H1 (cell line): ENCODE measurements at regions not wholly inside any gene's neighbourhood (a gene's known extent, or its start where the extent isn't known, plus 50 kb on each side); places are given as distances from the start of the nearest gene placed in this dataset.

Source experiments
- RXRA ChIP-seq: IDR thresholded peaks from 2 replicates; pipeline ENCODE4 v1.6.1; 2011; ENCODE audit warnings: low read depth, mild to moderate bottlenecking, low read length, moderate library complexity; ENCODE audit not compliant: insufficient read depth
- TCF12 ChIP-seq: IDR thresholded peaks from 2 replicates; pipeline ENCODE4 v1.6.1; 2011; ENCODE audit warnings: low read depth, mild to moderate bottlenecking, low read length
- TF ChIP-seq, protein P1 (sequence below): fragments of 300-600 bp; sonication (generic); IDR thresholded peaks from 2 replicates; pipeline ENCODE4 v1.7.1; 2012; ENCODE audit warnings: low read length, moderate library complexity, mild to moderate bottlenecking, inconsistent platforms; ENCODE audit not compliant: insufficient replicate concordance

GRCh38 chr9:82192211-82192610, 203.6 kb downstream of the SPATA31D1 start (continued):
- TF ChIP-seq, protein P1, sequence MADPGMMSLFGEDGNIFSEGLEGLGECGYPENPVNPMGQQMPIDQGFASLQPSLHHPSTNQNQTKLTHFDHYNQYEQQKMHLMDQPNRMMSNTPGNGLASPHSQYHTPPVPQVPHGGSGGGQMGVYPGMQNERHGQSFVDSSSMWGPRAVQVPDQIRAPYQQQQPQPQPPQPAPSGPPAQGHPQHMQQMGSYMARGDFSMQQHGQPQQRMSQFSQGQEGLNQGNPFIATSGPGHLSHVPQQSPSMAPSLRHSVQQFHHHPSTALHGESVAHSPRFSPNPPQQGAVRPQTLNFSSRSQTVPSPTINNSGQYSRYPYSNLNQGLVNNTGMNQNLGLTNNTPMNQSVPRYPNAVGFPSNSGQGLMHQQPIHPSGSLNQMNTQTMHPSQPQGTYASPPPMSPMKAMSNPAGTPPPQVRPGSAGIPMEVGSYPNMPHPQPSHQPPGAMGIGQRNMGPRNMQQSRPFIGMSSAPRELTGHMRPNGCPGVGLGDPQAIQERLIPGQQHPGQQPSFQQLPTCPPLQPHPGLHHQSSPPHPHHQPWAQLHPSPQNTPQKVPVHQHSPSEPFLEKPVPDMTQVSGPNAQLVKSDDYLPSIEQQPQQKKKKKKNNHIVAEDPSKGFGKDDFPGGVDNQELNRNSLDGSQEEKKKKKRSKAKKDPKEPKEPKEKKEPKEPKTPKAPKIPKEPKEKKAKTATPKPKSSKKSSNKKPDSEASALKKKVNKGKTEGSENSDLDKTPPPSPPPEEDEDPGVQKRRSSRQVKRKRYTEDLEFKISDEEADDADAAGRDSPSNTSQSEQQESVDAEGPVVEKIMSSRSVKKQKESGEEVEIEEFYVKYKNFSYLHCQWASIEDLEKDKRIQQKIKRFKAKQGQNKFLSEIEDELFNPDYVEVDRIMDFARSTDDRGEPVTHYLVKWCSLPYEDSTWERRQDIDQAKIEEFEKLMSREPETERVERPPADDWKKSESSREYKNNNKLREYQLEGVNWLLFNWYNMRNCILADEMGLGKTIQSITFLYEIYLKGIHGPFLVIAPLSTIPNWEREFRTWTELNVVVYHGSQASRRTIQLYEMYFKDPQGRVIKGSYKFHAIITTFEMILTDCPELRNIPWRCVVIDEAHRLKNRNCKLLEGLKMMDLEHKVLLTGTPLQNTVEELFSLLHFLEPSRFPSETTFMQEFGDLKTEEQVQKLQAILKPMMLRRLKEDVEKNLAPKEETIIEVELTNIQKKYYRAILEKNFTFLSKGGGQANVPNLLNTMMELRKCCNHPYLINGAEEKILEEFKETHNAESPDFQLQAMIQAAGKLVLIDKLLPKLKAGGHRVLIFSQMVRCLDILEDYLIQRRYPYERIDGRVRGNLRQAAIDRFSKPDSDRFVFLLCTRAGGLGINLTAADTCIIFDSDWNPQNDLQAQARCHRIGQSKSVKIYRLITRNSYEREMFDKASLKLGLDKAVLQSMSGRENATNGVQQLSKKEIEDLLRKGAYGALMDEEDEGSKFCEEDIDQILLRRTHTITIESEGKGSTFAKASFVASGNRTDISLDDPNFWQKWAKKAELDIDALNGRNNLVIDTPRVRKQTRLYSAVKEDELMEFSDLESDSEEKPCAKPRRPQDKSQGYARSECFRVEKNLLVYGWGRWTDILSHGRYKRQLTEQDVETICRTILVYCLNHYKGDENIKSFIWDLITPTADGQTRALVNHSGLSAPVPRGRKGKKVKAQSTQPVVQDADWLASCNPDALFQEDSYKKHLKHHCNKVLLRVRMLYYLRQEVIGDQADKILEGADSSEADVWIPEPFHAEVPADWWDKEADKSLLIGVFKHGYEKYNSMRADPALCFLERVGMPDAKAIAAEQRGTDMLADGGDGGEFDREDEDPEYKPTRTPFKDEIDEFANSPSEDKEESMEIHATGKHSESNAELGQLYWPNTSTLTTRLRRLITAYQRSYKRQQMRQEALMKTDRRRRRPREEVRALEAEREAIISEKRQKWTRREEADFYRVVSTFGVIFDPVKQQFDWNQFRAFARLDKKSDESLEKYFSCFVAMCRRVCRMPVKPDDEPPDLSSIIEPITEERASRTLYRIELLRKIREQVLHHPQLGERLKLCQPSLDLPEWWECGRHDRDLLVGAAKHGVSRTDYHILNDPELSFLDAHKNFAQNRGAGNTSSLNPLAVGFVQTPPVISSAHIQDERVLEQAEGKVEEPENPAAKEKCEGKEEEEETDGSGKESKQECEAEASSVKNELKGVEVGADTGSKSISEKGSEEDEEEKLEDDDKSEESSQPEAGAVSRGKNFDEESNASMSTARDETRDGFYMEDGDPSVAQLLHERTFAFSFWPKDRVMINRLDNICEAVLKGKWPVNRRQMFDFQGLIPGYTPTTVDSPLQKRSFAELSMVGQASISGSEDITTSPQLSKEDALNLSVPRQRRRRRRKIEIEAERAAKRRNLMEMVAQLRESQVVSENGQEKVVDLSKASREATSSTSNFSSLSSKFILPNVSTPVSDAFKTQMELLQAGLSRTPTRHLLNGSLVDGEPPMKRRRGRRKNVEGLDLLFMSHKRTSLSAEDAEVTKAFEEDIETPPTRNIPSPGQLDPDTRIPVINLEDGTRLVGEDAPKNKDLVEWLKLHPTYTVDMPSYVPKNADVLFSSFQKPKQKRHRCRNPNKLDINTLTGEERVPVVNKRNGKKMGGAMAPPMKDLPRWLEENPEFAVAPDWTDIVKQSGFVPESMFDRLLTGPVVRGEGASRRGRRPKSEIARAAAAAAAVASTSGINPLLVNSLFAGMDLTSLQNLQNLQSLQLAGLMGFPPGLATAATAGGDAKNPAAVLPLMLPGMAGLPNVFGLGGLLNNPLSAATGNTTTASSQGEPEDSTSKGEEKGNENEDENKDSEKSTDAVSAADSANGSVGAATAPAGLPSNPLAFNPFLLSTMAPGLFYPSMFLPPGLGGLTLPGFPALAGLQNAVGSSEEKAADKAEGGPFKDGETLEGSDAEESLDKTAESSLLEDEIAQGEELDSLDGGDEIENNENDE, result no peak
- TF ChIP-seq RXRA (no peak), TCF12 (no peak)
- TF ChIP-seq, all 59 proteins: peak for 0
